NCI-H1694 treated with DMSO at 0.1 percent for 48 hours (cell line): ENCODE measurements at regions not wholly inside any gene's neighbourhood (a gene's known extent, or its start where the extent isn't known, plus 50 kb on each side); places are given as distances from the start of the nearest gene placed in this dataset.
"Not testable (repeated sequence)": the region's sequence is repeated elsewhere in the genome, so short reads cannot be mapped to it uniquely, and the experiment has no call there.

ENCODE experiments used
- DNase-seq: peaks from one replicate; lab custom pipeline; 2025; lab: John Stamatoyannopoulos, UW

DNA sequence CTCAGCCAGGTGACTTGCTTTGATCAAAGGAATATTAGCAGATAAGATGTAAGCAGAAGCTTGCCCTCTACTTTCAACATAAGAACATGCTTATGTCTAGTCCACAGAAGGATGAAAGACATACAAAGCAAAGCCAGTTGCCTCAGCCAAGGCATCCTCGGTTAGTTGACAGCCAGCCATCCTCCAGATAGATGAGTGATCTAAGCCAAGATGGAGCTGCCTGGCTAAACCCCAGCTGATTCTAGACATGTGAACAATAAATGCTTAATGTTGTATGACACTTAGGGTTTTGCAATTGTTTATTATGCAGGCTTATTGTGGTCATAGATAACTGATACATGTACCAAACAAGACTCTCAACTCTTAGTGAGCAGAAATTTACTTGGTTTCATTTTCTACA, 157.6 kb upstream of the TMTC2 start:
- DNase-seq = no peak

DNA sequence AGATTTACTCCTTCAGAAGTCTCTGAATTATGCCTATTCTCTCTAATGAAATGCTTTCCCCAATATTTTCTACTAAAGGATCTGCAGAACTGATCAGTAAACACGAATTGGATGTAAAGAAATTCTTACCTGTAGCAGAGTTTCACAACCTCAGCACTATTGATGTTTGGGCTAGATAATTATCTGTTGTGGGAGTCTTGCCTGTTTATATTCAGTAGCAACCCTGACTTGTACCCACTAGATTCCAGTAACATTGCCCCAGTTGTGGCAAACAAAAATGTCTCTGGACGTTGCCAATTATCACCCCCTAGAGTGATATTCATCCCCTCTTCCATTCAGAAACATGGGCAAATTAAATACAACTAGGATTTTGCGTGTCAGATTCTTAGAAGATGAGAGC, 156.8 kb upstream of the TMTC2 start:
- no peak for DNase-seq

DNA sequence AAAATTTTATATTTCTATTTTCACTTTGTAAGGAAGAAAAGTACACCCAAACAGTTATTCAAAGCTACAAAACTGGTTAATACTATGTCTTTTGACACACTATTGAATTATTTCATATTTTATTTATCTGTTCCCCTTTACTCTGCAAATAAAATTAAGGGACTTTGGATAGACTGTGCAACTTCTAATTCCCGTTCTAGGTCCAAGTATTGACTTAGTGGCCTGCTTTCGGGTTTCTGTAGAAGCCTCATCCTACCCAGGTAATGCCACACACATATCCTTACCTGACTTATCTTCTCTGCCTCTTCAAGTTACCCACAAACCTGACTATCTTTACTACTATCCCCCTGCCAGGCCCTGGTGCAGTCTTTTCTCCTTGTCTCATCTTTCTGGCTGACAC, 156.3 kb upstream of the TMTC2 start:
- DNase-seq = no peak

DNA sequence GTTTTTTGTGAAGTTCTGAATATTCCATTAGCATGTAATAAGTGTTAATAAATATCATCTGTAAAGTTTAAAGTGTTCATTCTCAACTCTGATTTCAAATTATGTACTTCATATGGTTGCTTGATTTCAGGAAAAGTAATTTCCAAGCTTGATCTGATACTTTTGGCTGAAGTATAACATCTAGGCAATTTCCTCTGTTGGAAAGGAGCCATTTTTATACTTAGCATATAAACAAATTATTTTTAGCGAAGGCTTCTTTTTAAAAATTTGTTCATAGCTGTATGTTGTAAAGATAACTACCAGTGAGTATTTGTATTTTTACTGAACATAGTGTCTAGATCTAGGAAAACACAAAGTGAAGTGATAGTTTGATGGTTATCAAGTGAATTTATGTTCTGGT, 153.4 kb upstream of the TMTC2 start:
- no peak for DNase-seq

DNA sequence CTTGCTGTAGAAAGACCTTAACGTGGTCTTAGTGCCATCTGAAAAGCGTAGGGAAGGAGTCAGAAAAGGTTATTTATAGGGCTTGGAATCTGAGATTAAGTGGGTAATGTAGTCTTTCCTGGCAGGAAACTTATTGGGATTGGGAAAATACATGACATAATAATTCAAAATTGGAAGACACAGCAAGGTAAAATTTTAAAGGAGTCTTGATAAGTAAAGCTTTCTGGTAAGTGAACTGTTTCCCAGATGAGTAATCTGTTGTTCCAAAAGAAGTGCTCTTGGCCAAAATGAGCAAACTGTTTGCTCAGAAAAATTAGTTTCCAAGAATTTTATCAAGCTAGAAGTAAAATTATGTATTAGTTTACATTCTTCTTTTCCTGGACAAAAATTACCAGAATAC, 149.3 kb upstream of the TMTC2 start:
- no peak for DNase-seq

DNA sequence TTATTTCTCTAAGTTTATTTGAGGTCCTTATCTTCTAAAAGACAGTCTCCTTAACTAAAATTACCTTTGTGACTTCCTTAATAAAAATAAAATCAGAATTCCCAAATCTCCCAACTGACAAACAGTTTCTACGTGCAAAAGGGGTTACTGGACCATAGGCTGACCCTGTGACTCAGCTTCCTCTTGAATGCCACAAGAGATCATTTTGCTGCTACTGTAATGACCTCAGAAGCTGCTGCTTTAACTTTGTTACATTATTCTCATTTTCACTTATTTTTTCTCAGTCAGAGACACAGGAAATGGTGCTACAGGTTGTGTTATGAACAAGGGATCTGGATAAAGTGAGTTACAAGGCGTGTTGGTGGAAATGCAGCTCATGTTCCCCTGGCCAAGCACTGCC, 132.2 kb upstream of the TMTC2 start:
- DNase-seq = no peak

DNA sequence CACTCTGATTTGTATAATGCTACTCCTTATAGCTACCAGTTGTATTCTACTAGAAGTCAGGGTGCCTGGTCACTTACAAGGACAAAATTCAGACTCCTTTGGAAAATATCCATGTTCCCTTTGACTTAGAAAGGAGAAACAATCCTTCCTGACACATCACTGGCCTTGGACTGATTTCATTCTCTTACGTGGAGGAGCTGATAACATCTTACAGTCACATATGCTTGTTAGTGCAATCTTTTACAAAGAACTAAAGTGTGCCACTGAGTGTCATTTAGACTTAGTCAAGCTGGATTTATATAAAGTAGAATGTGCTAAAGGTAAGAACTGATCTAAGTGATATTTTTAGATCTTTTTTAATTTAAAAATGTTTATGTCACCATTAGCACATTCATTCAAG, 131.0 kb upstream of the TMTC2 start:
- DNase-seq = no peak

DNA sequence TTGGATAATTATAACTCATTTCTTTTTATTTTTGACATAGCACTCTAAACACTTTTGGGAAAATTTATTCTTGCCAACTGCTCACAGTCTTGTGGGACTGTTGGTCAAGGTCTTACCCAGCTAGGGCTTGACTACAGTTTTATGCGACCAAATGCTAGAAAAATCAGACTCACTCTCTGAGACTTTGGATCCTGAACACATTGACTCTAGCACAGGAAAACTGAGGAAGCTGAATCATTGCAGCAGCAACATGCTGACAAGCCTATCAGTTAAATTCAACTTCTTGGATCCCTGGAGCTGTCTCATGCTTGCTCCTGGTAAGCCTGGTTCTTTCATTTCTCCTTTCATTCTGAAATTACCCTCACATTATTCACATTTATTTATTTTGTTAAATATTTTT, 120.7 kb upstream of the TMTC2 start:
- no peak for DNase-seq

DNA sequence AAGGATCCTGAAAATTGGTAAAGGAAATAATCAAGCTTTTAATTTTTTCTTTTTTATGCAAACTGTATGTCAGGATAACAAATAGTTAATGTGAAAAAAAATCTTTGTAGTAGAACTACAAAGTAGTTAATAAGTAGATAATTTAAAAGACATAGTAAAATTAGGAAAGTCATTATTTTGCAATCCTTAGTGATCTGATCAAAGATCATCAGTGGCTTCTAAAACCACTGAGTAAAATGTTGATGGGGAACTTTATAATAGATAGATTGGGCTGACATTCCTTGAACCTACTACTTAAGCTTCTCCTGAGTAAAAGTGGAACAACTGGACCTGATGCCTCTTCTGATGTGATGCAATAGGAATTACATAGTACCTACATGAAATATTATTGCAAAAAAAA, 119.0 kb upstream of the TMTC2 start:
- no peak for DNase-seq

DNA sequence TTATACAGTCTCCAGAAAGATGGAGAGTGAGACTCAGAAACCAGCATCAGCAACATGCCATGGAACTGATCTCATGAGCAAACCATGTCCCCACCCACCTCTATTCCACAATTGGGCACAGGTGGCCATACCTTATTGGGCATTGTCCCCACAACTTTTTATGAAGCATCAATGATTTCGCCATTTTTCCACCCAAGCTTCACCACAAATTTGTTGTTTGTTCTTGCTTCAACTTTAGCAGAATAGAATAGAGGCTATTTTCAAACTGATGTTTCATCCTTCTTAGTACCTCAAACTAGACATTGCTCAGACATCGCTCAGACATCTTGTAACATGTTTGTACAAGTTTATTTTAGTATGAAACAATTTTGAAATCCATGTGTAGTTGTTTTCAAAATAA, 112.5 kb upstream of the TMTC2 start:
- no peak for DNase-seq

DNA sequence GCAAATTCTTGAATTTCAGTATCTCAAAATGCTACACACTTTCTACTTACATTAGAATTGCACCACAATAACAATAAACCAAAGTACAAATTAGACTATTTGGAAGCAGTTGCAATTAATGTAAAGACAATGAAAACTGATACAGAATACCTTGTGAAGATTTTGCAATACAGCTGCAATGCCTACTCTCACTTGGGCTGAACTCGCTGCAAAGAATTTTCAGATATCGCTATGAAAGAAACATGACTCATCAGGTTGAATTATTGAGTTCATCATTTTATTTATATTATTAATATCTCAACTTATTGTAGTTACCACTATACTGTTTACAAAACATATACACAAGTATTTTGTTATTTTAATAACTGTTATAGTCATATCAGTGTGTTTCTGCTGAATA, 108.0 kb upstream of the TMTC2 start:
- DNase-seq = no peak

DNA sequence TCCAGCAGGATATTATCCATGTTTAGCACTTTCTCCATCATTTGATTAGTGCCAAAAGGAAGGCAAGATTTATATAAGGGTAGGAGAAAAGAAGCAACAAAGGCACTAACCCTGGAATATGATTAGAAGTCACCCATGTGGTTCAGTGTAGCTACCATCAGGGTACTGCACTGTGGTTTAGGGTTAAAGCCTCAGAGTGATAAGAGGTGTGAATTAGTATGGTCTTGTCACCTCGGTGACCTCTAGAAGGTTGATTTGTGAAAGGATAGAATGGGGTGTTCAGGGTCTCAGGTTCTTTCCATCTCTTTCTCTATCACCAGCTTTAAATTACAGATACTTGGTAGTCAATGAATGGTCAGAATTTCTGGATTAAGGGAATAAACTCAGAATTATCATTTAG, 103.0 kb upstream of the TMTC2 start:
- no peak for DNase-seq

DNA sequence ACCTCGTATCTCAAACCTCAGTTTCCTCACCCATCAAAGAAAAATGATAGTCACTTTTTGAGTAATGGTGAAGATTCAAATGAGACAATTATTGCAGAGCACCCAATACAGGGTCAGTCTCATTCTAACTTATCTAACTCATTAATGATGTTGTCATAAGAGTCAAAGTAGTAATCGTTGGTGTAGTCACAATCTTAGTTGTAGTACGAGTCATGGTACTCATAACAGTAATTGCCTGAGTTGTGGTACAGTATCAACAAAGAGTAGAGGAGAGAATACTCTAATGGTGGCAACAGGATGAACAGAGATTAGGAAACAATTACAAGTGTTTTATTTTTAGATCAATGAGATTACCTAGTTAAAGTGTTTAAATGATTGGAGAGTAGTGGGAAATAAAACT, 93.6 kb upstream of the TMTC2 start:
- no peak for DNase-seq

DNA sequence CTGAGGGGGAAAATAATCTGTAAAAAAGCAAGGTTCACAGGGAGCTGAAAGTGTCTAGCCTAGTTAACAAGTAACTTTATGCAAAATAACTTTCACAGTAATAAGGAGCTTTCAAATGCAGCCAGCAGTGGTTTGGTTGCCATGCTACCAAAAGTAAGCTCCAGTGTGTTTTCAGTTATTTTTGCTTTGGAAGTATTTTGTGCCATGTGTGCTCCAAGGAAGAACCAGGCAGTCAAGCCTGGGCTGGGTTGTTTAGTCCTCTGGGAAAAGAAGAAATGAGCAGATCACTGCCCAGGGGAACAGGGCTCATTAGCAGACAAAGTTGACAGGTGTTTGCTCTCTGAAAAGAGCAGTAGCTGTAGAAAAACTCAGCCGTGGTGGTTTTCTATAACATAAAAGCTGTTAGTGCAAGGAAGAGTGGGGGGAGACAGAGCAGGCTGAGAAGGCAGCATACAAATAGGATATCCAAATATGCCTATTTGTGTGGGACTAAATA, 92.8 kb upstream of the TMTC2 start:
- DNase-seq = peak; percentile 71

DNA sequence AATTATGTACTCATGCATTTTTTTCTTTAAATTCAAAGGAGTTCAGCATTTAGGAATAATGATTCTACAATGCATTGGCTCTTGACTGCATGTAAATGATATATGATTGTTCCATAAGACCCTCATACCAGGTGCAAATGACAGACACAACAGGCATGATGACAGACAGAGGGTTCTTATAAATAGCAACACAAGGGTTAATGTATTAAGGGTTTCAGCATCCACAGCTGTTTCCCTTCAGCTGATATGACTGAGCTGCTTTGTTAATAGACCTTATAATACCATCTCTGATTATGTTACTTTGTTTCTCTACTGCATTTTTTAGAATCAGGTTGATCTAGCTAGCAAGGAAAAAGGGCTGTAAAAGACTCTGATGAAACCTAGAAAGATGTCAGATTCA, 90.8 kb upstream of the TMTC2 start:
- peak; percentile 9 for DNase-seq

DNA sequence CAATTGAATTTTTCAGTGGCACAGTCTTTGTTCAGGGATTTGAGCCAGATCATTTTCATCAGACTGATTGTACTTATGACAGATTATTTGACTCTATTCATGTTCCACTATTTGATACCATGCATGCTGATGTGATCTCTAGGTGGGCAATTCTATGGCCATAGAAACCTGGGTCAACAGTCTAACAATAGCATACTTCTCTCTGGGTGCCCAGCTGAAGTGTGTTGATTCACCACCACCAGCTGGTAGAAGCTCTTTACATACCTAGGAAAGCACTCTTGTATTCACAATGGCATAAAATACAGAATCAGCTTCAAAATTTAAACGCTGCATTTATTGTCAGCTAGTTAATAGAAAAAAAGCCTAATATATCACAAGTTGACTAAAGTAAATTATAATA, 90.2 kb upstream of the TMTC2 start:
- DNase-seq = peak; percentile 11

DNA sequence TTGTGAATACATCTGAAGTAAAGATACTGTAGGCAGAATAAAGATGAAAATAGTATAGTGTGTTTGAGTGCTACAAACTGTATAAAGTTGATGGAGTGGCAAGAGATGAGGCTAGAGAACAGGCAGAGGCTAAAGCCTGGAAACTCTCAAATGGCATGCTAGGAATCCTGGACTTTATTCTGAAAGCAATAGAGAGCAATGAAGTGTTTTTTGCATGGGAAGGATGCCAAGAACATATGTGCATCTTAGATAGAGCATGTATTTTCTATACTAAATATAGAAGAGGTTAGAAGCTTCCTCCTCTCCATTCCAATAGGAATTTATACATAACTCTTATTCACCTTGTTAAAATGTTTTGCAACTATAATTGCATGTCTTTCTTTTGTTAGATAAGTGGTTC, 86.3 kb upstream of the TMTC2 start:
- no peak for DNase-seq

DNA sequence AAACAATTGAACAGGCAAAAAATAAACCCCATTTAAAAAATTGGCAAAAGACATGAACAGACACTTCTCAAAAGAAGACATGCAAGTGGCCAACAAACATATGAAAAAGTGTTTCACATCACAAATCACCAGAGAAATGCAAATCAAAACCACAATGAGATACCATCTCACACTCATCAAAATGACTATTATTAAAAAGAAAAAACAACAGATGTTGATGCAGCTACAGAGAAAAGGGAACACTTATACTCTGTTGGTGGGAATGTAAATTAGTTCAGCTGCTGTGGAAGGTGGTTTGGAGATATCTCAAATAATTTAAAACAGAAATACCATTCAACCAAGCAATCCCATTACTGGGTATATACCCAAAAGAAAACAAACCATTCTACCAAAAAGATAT, 83.1 kb upstream of the TMTC2 start:
- not testable (repeated sequence) for DNase-seq

DNA sequence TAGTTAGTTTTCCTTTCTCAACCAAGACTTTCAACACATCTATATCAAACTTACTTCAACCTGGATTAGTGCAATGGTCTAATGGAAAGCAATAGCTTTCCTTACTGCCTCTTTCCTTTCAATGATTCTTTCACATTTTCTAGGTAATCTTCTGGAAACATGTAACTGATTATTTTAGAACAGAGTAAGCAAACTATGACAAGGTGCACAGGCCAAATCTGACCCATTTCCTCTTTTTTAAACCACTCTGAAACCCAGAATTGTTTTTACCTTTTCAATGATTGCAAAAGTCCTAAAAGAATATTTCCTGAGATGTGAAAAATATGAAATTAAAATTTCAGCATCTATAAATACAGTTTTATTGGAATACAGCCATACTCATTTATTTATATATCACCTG, 81.6 kb upstream of the TMTC2 start:
- DNase-seq = no peak

DNA sequence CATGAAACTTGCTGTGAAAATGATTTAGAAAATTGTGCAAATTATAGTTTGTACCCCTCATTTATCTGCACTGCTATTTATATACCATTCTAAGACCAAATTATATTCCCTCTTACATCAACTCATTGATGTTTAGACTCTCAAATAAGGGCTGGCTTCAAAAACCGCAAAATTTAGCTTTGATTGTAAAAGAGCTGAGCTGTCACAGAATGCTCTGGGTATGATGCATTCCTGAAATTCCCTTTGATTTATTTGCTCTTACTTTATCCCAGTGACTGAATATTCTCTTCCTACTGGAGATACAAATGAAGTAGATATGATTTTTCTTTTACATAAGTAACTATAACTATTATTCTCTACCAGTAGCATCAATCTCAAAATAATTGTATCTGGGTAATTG, 78.0 kb upstream of the TMTC2 start:
- no peak for DNase-seq

DNA sequence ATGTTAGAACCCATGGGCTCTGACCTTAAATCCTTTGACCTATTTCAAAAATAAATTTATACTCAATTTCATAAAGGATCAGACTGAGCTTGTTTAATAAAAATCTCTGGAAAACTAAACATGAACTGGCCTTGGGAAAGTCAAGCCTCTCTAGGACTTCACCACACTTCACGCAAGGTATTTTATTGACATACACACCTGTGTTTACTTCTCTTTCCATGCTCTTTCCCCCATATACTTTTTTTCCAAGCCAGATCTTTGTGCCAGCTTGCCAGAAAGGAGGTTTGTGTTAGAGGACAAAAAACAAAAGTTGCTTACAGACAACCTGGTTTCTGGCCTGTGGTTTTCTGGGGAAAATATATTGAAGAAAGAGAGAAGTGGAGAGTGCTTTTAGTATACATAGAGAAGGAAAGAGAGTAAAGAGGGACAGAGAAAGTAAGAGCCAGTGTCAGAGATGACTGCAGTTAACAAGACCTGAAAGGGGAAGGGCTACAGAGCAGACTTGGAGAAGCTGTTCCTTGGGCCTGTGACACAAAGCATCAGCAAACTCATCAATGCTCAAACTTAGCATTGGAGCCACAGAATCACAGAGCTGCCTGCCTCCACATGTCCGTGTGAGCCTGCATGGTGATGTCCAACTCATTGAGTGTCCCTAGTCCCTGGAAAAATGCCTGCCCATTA, 77.3 kb upstream of the TMTC2 start:
- DNase-seq = no peak

DNA sequence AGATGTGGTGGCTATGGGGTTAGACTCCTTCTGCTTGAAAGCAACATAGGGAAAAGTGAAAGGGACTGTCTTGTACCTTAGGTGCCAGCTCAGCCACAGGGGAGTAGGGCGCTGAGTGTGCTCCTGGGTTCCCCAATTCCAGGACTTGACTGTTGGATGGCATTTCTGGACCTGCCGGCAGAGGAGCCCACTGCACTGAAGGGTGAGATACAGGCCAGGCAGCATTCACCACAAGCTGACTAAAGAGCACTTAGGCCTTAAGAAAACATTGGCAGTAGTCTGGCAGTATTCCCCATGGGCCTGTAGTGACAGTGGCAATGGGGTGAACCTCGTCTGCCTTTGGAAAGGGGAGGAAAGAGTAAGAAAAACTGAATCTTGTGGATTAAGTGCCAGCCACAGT, 67.1 kb upstream of the TMTC2 start:
- DNase-seq = no peak

DNA sequence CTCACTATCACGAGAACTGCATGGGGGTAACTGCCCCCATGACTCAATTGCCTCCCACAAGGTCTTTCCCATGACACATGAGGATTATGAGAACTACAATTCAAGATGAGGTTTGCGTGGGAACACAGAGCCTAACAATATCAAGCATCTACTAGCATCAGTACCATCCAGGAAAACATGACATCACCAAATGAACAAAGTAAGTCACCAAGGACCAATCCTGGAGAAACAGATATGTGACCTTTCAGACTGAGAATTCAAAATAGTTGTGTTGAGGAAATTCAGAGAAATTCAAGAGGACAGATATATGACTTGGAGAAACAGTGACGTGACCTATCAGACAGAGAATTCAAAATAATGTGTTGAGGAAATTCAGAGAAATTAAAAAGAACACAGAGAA, 65.8 kb upstream of the TMTC2 start:
- DNase-seq = no peak

DNA sequence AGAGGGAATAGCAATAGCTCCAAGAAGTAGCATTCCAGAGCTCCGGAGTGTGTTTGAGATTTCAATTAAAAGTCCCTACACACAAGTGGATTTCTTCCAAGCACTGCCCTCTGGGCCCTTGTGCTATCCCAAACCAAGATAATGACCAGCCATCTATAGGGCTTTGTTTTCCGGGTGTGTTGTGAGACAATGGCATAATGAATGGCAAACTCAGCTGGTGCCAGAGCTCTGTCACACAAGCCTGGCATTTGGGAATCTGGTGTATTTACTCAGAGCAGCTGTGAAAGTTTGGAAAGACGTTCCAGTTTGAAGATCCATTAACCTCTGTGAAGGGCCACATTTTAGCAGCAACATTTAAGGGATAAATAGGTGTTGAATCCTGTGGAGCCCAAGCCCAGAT, 61.2 kb upstream of the TMTC2 start:
- DNase-seq = no peak

DNA sequence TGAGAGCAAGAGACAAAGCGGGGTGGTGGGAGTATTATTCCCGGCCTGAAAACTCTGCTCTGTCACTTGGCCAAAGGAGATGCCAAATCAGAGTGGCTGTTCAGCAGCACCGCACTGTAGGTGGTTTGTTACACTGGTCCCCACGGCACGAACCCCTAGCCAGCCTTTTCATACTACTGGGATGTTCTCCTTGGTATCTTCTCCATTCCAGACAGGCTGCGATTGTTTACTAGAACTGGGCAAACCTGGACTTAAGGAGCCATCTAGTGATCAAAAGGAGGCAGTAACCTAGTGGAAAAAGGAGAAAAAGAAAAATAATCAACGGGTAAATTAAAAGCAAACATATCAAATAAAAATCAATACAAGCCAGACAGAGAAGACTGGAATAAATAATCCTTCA, 58.9 kb upstream of the TMTC2 start:
- peak; percentile 20 for DNase-seq
